ENCODE measurements at regions not wholly inside any gene's neighbourhood (a gene's known extent, or its start where the extent isn't known, plus 50 kb on each side); places are given as distances from the start of the nearest gene placed in this dataset.

DNA sequence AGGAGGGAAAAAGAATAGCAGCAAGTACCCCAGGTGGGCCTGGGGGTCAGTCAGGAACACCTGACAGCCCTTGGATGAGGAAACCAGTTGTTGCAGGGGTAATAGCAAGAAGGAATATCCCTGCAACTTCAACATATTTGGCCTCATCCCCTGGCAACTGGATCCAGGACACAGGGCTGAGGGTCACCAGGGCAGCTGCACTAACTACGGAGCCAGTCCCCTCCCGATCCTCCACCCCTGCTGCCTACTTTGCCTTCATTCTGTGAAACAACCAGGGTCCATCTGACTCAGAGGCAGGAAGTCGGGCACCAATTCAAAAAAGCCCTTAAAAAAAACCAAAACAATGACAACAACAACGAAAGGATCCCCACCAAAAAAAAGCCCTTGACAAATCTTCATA is 52.9 kb downstream of the FRMPD3 start:
- TF ChIP-seq, protein P1, sequence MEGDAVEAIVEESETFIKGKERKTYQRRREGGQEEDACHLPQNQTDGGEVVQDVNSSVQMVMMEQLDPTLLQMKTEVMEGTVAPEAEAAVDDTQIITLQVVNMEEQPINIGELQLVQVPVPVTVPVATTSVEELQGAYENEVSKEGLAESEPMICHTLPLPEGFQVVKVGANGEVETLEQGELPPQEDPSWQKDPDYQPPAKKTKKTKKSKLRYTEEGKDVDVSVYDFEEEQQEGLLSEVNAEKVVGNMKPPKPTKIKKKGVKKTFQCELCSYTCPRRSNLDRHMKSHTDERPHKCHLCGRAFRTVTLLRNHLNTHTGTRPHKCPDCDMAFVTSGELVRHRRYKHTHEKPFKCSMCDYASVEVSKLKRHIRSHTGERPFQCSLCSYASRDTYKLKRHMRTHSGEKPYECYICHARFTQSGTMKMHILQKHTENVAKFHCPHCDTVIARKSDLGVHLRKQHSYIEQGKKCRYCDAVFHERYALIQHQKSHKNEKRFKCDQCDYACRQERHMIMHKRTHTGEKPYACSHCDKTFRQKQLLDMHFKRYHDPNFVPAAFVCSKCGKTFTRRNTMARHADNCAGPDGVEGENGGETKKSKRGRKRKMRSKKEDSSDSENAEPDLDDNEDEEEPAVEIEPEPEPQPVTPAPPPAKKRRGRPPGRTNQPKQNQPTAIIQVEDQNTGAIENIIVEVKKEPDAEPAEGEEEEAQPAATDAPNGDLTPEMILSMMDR (IDR thresholded peaks at IDR 0.05) = no peak

DNA sequence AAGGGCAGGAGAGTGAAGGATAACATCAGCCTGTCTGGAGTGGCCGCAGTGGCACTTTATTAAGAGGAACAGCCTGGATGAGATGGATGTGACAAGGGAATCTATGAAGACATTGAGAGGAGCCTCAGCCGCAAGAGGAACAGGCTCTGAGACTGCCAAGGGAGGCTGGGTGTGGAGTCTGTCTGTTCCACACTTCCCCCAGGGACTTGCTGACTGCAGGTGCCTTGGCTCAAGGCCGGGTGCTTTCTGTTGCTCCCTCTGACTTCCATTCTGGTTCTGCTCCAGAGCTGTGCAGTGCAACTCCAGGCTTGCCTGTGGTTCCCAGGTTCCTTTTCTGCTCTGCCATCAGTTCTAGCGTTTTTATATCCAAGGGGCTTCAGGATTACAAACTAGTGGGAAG is 54.6 kb downstream of the FRMPD3 start:
- Mint-ChIP-seq H3K9me3 (no peaks in the 10 kb centered on the region), H3K4me1 (peaks cover 5 to 9% of the 10 kb centered on the region in 2 donors), H3K27me3 (ENCODE audit: low read depth in 2 of 2) (peaks cover 14 to 27% of the 10 kb centered on the region in 2 donors), H3K36me3 (no peaks in the 10 kb centered on the region), H3K27ac (no peak overlapping the region), H3K4me3 (no peak overlapping the region)
- no peak for DNase-seq
- no peak overlapping the region for H3K4me3 ChIP-seq (ENCODE audit: low read length)
- intact Hi-C loops (cut with micrococcal nuclease) = no loop called here
- ATAC-seq = no peak
- TF ChIP-seq, protein P1 (IDR thresholded peaks at IDR 0.05) = no peak
- H3K9me3 ChIP-seq (ENCODE audit: control insufficient read depth, insufficient read depth, low read length) = no peaks in the 10 kb centered on the region
- H3K36me3 ChIP-seq (ENCODE audit: control insufficient read depth, insufficient read depth, low read length) = no peaks in the 10 kb centered on the region
- H3K4me1 ChIP-seq (ENCODE audit: control insufficient read depth, insufficient read depth, low read length) = peaks cover 12% of the 10 kb centered on the region
- no peak overlapping the region for H3K27ac ChIP-seq (ENCODE audit: low read length)
- 74% methylated on average over 4 of the region's 4 CpGs for WGBS (ENCODE audit: insufficient coverage)
- peaks cover 11% of the 10 kb centered on the region for H3K27me3 ChIP-seq (ENCODE audit: control insufficient read depth, insufficient read depth, low read length)

More for the DNA sequence above, 52.9 kb downstream of the FRMPD3 start:
- Mint-ChIP-seq H3K36me3 (no peaks in the 10 kb centered on the region), H3K4me3 (no peak overlapping the region), H3K27me3 (ENCODE audit: low read depth in 2 of 2) (peaks cover 9 to 15% of the 10 kb centered on the region in 2 donors), H3K27ac (no peak overlapping the region), H3K4me1 (peaks cover 5 to 9% of the 10 kb centered on the region in 2 donors), H3K9me3 (no peaks in the 10 kb centered on the region)
- H3K27ac ChIP-seq (ENCODE audit: low read length) = no peak overlapping the region
- intact Hi-C loops (cut with micrococcal nuclease) = no loop called here
- peaks cover 10% of the 10 kb centered on the region for H3K27me3 ChIP-seq (ENCODE audit: control insufficient read depth, insufficient read depth, low read length)
- no peaks in the 10 kb centered on the region for H3K9me3 ChIP-seq (ENCODE audit: control insufficient read depth, insufficient read depth, low read length)
- no peak overlapping the region for H3K4me3 ChIP-seq (ENCODE audit: low read length)
- 93% methylated on average over 3 of the region's 4 CpGs for WGBS (ENCODE audit: insufficient coverage)
- ATAC-seq (no peak), DNase-seq (no peak)
- no peaks in the 10 kb centered on the region for H3K36me3 ChIP-seq (ENCODE audit: control insufficient read depth, insufficient read depth, low read length)
- peaks cover 12% of the 10 kb centered on the region for H3K4me1 ChIP-seq (ENCODE audit: control insufficient read depth, insufficient read depth, low read length)

DNA sequence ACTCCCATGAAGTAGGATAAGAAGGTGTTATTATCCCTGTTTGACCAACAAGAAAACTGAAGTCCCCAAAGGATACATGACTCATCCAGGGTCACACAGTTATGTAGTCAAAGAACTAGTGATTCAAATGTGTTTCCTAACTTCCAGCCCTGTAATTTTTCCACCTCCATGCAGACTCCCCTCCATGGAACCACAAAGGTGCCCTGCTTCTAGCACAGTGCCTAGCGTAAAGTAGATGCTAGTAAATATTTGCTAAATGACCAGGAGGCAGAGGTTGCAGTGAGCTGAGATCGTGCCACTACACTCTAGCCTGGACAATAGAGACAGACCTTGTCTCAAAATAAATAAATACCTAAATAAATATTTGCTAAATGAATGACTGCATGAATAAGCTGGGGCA is 55.8 kb downstream of the FRMPD3 start:
- H3K27me3 Mint-ChIP-seq (ENCODE audit: low read depth in 2 of 2) = peaks cover 14 to 27% of the 10 kb centered on the region in 2 donors
- intact Hi-C loops (cut with micrococcal nuclease) = no loop called here

More for the DNA sequence above, 55.8 kb downstream of the FRMPD3 start:
- no peak overlapping the region for H3K4me3 Mint-ChIP-seq
- no peaks in the 10 kb centered on the region for H3K9me3 Mint-ChIP-seq
- H3K36me3 Mint-ChIP-seq = no peaks in the 10 kb centered on the region
- TF ChIP-seq, protein P1 (IDR thresholded peaks at IDR 0.05) = no peak
- no CpG with 5 or more reads among the region's 2 CpGs for WGBS (ENCODE audit: insufficient coverage)
- Histone ChIP-seq H3K4me1 (ENCODE audit: control insufficient read depth, insufficient read depth, low read length) (peaks cover 12% of the 10 kb centered on the region), H3K27me3 (ENCODE audit: control insufficient read depth, insufficient read depth, low read length) (peaks cover 11% of the 10 kb centered on the region), H3K4me3 (ENCODE audit: low read length) (no peak overlapping the region), H3K9me3 (ENCODE audit: control insufficient read depth, insufficient read depth, low read length) (no peaks in the 10 kb centered on the region), H3K36me3 (ENCODE audit: control insufficient read depth, insufficient read depth, low read length) (no peaks in the 10 kb centered on the region), H3K27ac (ENCODE audit: low read length) (no peak overlapping the region)
- DNase-seq (no peak), ATAC-seq (no peak)
- peaks cover 5 to 9% of the 10 kb centered on the region in 2 donors for H3K4me1 Mint-ChIP-seq
- no peak overlapping the region for H3K27ac Mint-ChIP-seq

Measured in natural killer cell (primary cell).